ENCODE measurements at regions not wholly inside any gene's neighbourhood (a gene's known extent, or its start where the extent isn't known, plus 50 kb on each side); places are given as distances from the start of the nearest gene placed in this dataset.

- Mint-ChIP-seq H3K4me1 (peaks cover 9% of the 10 kb centered on the region), H3K27me3 (ENCODE audit: low read depth) (peaks cover 69% of the 10 kb centered on the region), H3K9me3 (peaks cover 16% of the 10 kb centered on the region), H3K4me3 (no peak overlapping the region), H3K36me3 (no peaks in the 10 kb centered on the region), H3K27ac (no peak overlapping the region)
- TF ChIP-seq, protein P1, sequence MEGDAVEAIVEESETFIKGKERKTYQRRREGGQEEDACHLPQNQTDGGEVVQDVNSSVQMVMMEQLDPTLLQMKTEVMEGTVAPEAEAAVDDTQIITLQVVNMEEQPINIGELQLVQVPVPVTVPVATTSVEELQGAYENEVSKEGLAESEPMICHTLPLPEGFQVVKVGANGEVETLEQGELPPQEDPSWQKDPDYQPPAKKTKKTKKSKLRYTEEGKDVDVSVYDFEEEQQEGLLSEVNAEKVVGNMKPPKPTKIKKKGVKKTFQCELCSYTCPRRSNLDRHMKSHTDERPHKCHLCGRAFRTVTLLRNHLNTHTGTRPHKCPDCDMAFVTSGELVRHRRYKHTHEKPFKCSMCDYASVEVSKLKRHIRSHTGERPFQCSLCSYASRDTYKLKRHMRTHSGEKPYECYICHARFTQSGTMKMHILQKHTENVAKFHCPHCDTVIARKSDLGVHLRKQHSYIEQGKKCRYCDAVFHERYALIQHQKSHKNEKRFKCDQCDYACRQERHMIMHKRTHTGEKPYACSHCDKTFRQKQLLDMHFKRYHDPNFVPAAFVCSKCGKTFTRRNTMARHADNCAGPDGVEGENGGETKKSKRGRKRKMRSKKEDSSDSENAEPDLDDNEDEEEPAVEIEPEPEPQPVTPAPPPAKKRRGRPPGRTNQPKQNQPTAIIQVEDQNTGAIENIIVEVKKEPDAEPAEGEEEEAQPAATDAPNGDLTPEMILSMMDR (IDR thresholded peaks at IDR 0.05; ENCODE audit: unreplicated experiment) = no peak
- no peak for DNase-seq (ENCODE audit: low spot score in 2 of 2, unreplicated experiment in 2 of 2)
Observed at GRCh38 chr6:14380086-14380820, 262.7 kb downstream of the CD83 start.

DNA sequence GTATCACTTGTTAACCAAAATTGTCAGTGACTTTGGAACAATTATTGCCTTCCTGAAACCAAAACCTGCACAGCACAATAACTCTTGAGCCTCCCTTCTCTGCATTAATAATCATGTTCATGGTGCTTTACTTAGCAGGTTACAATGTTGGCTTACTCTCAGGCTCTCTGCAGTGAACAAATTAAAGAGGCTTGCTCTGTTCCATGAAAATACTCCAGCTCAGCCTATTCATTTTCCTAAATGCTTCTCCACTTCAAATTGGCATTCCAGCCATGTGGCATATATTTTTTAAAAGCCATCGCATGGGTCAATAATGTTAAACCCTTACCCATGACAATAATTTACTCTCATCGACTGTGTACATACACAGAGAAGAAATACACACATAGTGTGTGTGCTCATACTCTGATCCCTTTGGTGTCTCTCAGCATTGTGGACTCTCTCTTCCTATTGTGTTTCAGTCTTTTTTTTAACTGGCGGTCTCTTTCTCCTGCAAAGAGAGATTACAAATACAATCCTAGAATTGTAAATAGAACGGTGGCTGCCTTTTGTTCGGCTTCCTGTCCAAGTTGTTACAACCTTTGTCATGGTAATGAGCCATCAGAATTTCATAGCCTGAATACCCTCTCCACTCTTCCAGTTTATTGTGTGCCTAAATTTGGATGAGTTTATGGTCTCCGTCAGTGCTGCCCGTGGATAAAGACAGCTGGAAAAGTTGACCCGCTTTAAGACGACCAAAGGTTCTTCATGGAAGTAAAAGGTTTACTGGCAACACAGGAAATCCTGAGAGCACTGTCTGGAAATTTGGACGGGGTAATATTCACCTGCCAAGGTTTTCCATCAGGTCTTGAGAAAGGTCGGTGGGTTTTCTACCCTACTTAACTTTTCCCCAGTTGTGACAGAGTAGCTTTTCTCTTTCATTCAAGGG is 263.6 kb downstream of the CD83 start:
- peaks cover 16% of the 10 kb centered on the region for H3K9me3 Mint-ChIP-seq
- TF ChIP-seq, protein P1 (IDR thresholded peaks at IDR 0.05; ENCODE audit: unreplicated experiment) = no peak
- H3K4me1 Mint-ChIP-seq = peaks cover 9% of the 10 kb centered on the region
- no peak for DNase-seq (ENCODE audit: low spot score in 2 of 2, unreplicated experiment in 2 of 2)
- H3K4me3 Mint-ChIP-seq = no peak overlapping the region
- H3K36me3 Mint-ChIP-seq = no peaks in the 10 kb centered on the region
- no peak overlapping the region for H3K27ac Mint-ChIP-seq
- H3K27me3 Mint-ChIP-seq (ENCODE audit: low read depth) = peaks cover 69% of the 10 kb centered on the region

GRCh38 chr6:14381829-14382677 is 264.5 kb downstream of the CD83 start:
- Mint-ChIP-seq H3K4me3 (no peak overlapping the region), H3K27me3 (ENCODE audit: low read depth) (peaks cover 71% of the 10 kb centered on the region), H3K9me3 (peaks cover 16% of the 10 kb centered on the region)

GRCh38 chr6:14382678-14383236 is 265.2 kb downstream of the CD83 start:
- peaks cover 70% of the 10 kb centered on the region for H3K27me3 Mint-ChIP-seq (ENCODE audit: low read depth)
- no peak for DNase-seq (ENCODE audit: low spot score in 2 of 2, unreplicated experiment in 2 of 2)
- H3K4me3 Mint-ChIP-seq = no peak overlapping the region
- peaks cover 9% of the 10 kb centered on the region for H3K9me3 Mint-ChIP-seq
- TF ChIP-seq, protein P1 (IDR thresholded peaks at IDR 0.05; ENCODE audit: unreplicated experiment) = no peak
- H3K36me3 Mint-ChIP-seq = no peaks in the 10 kb centered on the region
- no peak overlapping the region for H3K27ac Mint-ChIP-seq
- H3K4me1 Mint-ChIP-seq = peaks cover 9% of the 10 kb centered on the region

More at GRCh38 chr6:14381829-14382677, 264.5 kb downstream of the CD83 start:
- peaks cover 9% of the 10 kb centered on the region for H3K4me1 Mint-ChIP-seq
- DNase-seq (ENCODE audit: low spot score in 2 of 2, unreplicated experiment in 2 of 2) = no peak
- H3K36me3 Mint-ChIP-seq = no peaks in the 10 kb centered on the region
- TF ChIP-seq, protein P1 (IDR thresholded peaks at IDR 0.05; ENCODE audit: unreplicated experiment) = no peak
- no peak overlapping the region for H3K27ac Mint-ChIP-seq
